GM12891 (cell line): ENCODE measurements at regions not wholly inside any gene's neighbourhood (a gene's known extent, or its start where the extent isn't known, plus 50 kb on each side); places are given as distances from the start of the nearest gene placed in this dataset.

ENCODE experiments used
- DNase-seq: peaks from one replicate; pipeline ENCODE4 v3.0.0; 2011; ENCODE audit warnings: low spot score; ENCODE audit not compliant: insufficient read length
- FAIRE-seq: peaks from 2 replicates; lab custom pipeline; 2011; peaks lifted over from hg19 to GRCh38; lab: Jason Lieb, UNC
- PAX5 ChIP-seq: IDR thresholded peaks from 2 replicates; pipeline ENCODE4 v1.6.1; 2011; ENCODE audit warnings: low read length, moderate library complexity, mild to moderate bottlenecking; ENCODE audit not compliant: insufficient read depth, severe bottlenecking
- POLR2A ChIP-seq: IDR thresholded peaks from 2 replicates; pipeline ENCODE4 v1.6.1; 2011; ENCODE audit warnings: low read depth, low read length, control low read depth
- POLR2AphosphoS5 ChIP-seq: IDR thresholded peaks from 2 replicates; pipeline ENCODE4 v1.6.1; 2011; ENCODE audit warnings: low read depth, low read length, control low read depth
- POU2F2 ChIP-seq: IDR thresholded peaks from 2 replicates; pipeline ENCODE4 v1.6.1; 2011; ENCODE audit warnings: low read depth, mild to moderate bottlenecking, control low read depth, low read length, moderate library complexity
- SPI1 ChIP-seq: IDR thresholded peaks from 2 replicates; pipeline ENCODE4 v1.6.1; 2011; ENCODE audit warnings: low read depth, low read length, control low read depth
- TAF1 ChIP-seq: IDR thresholded peaks from 2 replicates; pipeline ENCODE4 v1.6.1; 2011; ENCODE audit warnings: low read depth, low read length, control low read depth

DNA sequence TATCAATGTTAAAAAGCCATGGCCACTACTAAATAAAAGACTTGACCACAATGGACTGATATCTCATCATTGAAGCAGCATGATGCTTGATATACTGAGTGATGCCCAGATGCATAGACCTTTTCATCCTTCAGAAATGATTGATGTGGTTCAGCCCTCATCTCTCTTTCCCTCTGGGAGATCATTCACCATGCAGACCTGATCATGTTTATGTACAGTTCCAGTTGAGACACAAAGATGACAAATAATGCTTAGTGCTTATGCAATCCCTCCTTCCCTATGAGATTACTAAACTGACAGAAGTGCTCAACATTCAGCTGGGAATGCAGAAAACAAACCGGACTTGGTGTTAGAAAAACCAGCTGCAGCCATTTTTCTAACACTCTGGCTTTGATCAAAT, 91.9 kb upstream of the TLR4 start:
- no peak for FAIRE-seq
- DNase-seq = no peak
- no peak for TF ChIP-seq POLR2A
- no peak for TF ChIP-seq TAF1
- TF ChIP-seq POU2F2 = no peak
- no peak for TF ChIP-seq PAX5
- no peak for TF ChIP-seq SPI1
- TF ChIP-seq POLR2AphosphoS5 = no peak

DNA sequence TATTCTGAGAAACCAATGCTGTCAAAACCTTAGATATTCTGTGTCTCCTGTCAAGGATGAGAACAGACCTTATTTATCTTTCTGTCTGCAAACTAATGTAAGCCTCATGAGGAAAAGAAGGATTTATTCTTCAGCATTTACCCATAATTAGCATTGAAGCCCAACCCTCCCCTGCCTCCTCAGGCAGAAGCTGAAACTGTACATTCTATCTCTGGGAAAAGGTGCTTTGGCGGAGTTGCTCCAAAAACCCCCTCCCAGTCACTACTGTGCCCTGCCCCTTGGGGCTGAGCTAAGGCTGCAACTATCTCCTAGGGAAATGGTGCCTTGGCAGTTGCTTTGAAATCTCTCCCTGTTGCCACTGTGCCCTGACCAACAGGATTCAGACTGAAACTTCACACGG, 106.2 kb upstream of the TLR4 start:
- no peak for FAIRE-seq
- TF ChIP-seq POLR2AphosphoS5 (no peak), SPI1 (no peak), POLR2A (no peak), PAX5 (no peak), POU2F2 (no peak), TAF1 (no peak)
- DNase-seq = no peak

DNA sequence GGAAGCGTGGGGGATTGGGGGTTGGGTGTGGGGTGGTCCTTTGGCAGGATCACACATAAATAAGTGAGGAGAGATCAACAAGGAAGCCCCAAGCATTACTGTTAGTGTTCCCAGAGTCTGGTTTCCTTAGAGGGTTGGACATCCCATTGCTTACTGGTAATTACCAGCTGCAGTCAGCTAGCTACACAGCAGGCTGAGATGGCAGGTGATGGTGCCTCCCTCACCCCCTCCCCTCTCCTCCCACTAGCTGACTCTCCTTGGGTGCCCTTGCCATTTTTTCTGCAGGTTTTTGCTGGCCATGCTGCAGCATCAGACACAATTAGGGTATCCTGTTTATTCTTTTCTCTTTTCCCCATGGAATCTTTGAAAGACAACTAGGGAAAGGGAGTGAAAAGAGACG, 107.5 kb upstream of the TLR4 start:
- DNase-seq = no peak
- FAIRE-seq = no peak

DNA sequence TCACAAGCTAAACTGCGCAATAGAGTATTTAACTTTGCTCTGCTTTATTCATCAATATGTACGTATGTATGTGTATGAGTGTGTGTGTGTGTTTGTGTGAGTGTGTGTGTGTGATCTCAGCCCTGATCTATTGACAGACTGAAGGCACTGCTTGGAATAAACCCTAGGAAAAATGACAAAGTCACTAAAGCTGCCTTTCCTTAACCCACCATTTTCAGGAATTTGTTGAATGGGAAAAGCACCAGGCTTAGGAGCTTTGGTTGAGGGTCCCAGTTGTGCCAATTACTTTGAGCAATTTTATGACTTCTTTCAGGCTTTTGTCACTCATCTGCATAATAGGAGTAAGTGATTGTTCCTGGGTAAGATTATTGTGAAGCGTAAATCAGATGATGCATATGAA, 108.6 kb upstream of the TLR4 start:
- TF ChIP-seq POU2F2 = no peak
- no peak for TF ChIP-seq SPI1
- no peak for TF ChIP-seq PAX5
- DNase-seq (no peak), FAIRE-seq (no peak)

More for the DNA sequence above, 107.5 kb upstream of the TLR4 start:
- no peak for TF ChIP-seq TAF1
- TF ChIP-seq POLR2AphosphoS5 = no peak
- no peak for TF ChIP-seq PAX5
- no peak for TF ChIP-seq SPI1
- TF ChIP-seq POLR2A = no peak
- TF ChIP-seq POU2F2 = no peak

DNA sequence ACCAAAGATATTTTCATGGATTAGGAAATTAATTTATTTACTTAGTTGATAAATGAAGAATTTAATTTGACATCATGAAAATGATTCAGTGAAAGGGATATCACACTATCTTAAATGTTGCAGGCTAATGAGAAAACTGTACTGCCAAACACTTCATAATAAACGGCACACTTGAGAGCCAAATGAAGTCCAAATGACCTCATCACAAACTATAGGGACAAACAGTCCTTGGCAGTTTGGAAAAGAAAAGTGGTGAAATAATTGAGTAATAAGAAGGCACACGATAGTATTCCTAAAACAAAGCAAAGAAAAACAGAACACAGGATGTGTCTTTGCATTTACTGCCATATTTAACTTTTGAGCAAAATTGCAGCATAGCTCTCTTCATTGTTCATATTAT, 116.9 kb upstream of the TLR4 start:
- DNase-seq = no peak
- no peak for FAIRE-seq
- TF ChIP-seq POLR2AphosphoS5 = no peak
- TF ChIP-seq POLR2A = no peak
- no peak for TF ChIP-seq SPI1
- TF ChIP-seq POU2F2 = no peak
- no peak for TF ChIP-seq PAX5
- no peak for TF ChIP-seq TAF1

DNA sequence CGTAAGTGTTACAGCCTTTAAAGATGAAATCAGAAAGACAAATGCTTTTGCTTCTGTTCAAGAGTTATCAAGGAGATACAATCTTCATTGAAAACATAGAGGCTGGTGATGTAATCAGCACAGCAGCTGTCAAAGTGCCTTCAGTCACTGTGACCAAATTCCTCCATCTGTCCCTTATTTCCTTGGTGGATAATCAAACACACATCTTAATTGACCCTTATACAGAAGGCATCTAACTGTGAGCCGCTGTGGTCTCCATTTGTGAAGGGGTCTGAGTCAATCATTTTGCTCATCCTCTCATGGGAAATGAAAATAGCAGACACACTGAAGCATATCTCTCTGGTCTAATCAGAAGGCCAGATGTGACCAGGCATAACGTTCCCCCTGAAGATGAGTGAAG, 130.1 kb upstream of the TLR4 start:
- FAIRE-seq (no peak), DNase-seq (no peak)
- TF ChIP-seq POU2F2 (no peak), SPI1 (no peak), POLR2AphosphoS5 (no peak), PAX5 (no peak), POLR2A (no peak), TAF1 (no peak)

DNA sequence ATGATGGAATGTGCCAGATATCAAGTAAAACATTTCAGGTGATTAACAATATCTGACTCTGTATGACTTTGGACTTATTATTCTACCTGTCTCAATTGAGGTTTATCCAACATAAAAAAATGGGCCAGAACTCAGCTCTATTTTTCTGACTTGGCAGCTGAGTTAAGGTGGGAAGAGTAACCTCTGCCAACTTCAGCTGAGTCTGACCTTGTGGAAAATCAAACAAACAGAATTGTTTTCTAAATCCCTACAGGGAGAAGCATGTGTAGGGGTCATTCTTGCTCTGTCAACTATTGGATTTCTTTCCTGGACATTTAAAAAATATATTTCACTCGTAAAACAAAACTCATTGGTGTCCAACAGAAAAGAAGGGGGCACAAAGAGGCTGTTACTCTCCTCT, 139.4 kb upstream of the TLR4 start:
- DNase-seq (no peak), FAIRE-seq (no peak)
- TF ChIP-seq POLR2A (no peak), PAX5 (no peak), POU2F2 (no peak), TAF1 (no peak), POLR2AphosphoS5 (no peak), SPI1 (no peak)

DNA sequence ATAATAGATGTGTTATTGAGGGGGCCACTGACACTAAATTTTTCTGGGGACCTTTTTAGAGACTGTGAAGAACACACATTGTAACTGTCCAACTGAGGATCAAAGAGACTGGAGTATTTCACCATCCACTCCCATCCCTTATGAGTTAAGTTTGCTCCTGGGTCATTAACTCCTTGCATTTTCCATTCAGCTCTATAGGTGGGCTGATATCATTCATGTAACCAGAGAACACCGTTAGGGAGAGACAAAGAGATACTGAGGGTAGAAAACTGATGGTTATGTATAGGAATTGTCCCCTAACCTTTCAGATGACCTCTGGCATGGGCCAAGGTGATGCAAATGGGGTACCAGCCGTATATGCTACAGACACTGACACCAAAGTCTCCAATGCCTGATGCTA, 142.4 kb upstream of the TLR4 start:
- no peak for FAIRE-seq
- TF ChIP-seq PAX5 (no peak), TAF1 (no peak), POLR2A (no peak), SPI1 (no peak), POLR2AphosphoS5 (no peak), POU2F2 (no peak)

DNA sequence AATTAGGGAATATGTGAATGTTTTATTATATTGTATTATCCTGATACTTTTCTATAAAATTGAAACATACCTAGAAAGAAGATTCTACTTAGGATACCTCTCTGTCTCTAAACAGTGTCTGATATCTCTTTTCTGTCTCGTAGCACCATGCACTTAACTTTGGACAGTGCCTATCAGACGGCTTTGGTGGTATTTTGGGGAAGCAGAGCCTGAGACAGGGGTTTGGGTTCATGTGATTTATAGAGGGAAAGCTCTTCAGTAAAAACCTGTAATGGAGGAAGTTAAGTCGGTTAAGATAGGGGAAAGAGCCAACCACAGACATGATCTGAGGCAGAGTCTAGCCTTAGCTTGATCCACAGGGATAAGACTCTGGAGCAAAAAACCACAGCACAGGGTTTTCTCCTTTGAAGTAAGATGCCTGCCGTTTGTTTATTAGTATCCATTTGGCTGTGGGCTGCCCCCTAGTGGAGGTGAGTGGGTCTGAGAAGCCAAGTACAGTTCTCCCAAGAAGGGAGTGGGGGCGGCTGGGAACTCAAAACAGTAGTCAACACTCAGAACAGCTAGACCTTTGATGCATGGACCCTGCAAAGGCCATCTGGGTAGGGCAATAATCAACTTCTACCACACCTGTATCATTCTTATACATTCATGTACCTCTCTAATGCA, 141.2 kb upstream of the ASTN2 start:
- no peak for TF ChIP-seq POLR2A
- no peak for TF ChIP-seq TAF1
- no peak for TF ChIP-seq POLR2AphosphoS5
- no peak for TF ChIP-seq POU2F2
- TF ChIP-seq PAX5 = no peak
- no peak for TF ChIP-seq SPI1
- DNase-seq (peak; percentile 19), FAIRE-seq (peak; percentile 13)

More for the DNA sequence above, 142.4 kb upstream of the TLR4 start:
- no peak for DNase-seq

DNA sequence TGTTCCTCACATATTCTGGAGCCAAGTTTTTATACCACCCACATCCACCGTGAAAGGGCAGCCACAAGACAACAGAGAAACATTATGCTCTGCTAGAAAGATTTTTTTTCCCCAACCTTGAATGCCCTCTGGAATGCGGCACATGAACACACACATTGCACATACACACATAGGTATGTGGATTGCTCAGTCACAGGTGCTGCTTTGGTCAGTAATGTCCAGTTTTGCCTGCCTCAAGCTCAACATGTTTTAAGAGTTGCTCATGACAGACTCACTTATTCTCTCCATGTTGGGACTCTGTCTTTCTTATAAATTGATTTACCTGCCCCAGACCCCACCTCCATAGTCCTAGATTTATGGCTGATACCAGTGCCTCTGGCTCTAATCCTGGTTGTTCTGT, 138.0 kb upstream of the ASTN2 start:
- TF ChIP-seq TAF1 = no peak
- no peak for TF ChIP-seq POLR2AphosphoS5
- TF ChIP-seq SPI1 = no peak
- no peak for TF ChIP-seq POU2F2
- TF ChIP-seq PAX5 = no peak
- TF ChIP-seq POLR2A = no peak
- DNase-seq = no peak
- no peak for FAIRE-seq
